HG03457 (cell line): ENCODE measurements at regions not wholly inside any gene's neighbourhood (a gene's known extent, or its start where the extent isn't known, plus 50 kb on each side); places are given as distances from the start of the nearest gene placed in this dataset.

Experiments
- ATAC-seq: cut with Tn5 transposase; IDR thresholded peaks from one replicate; pipeline ENCODE4 v1.9.1; 2021; ENCODE audit warnings: moderate number of reproducible peaks; ENCODE audit not compliant: unreplicated experiment

- no peak for ATAC-seq
These were observed 329.3 kb downstream of the ACTL7B start for GRCh38 chr9:108526518-108526917.

- ATAC-seq: no peak
These were observed 330.6 kb downstream of the ACTL7B start for GRCh38 chr9:108525186-108525585.

GRCh38 chr9:108521063-108521590 is 334.7 kb downstream of the ACTL7B start:
- no peak for ATAC-seq

GRCh38 chr9:108519437-108519836 is 336.3 kb downstream of the ACTL7B start:
- ATAC-seq: no peak

GRCh38 chr9:108517651-108518365 is 338.0 kb downstream of the ACTL7B start:
- no peak for ATAC-seq

GRCh38 chr9:108516391-108516790 is 339.4 kb downstream of the ACTL7B start:
- no peak for ATAC-seq

GRCh38 chr9:108515856-108516255 is 339.9 kb downstream of the ACTL7B start:
- ATAC-seq: no peak

- ATAC-seq: no peak
These were observed 343.2 kb downstream of the ACTL7B start for GRCh38 chr9:108512426-108513173.

GRCh38 chr9:108511307-108511706 is 344.5 kb downstream of the ACTL7B start:
- no peak for ATAC-seq

- ATAC-seq: no peak
These were observed 358.9 kb downstream of the ACTL7B start for GRCh38 chr9:108496846-108497245.

GRCh38 chr9:108489567-108489966 is 366.2 kb downstream of the ACTL7B start:
- ATAC-seq: no peak

- ATAC-seq: no peak
These were observed 369.0 kb downstream of the ACTL7B start for GRCh38 chr9:108486831-108487230.

- no peak for ATAC-seq
These were observed 371.3 kb downstream of the ACTL7B start for GRCh38 chr9:108484468-108484867.

GRCh38 chr9:108483676-108484075 is 372.1 kb downstream of the ACTL7B start:
- no peak for ATAC-seq

GRCh38 chr9:108479989-108480652 is 375.7 kb downstream of the ACTL7B start:
- ATAC-seq: no peak

- ATAC-seq: peak; percentile 60
These were observed 377.1 kb downstream of the ACTL7B start for GRCh38 chr9:108478431-108479332.

- no peak for ATAC-seq
These were observed 378.2 kb downstream of the ACTL7B start for GRCh38 chr9:108477529-108478006.

GRCh38 chr9:108476574-108476973 is 379.2 kb downstream of the ACTL7B start:
- ATAC-seq: no peak

- no peak for ATAC-seq
These were observed 380.0 kb downstream of the ACTL7B start for GRCh38 chr9:108475813-108476212.

- ATAC-seq: no peak
These were observed 381.4 kb downstream of the ACTL7B start for GRCh38 chr9:108474356-108474755.
